Kidney capillary endothelial cell (primary cell): ENCODE measurements at regions not wholly inside any gene's neighbourhood (a gene's known extent, or its start where the extent isn't known, plus 50 kb on each side); places are given as distances from the start of the nearest gene placed in this dataset.

Experiments
- DNase-seq: peaks from one replicate; pipeline ENCODE4 v3.0.0-alpha.2; 2018; ENCODE audit warnings: low spot score

GRCh38 chr1:187433598-187433997, 604.8 kb downstream of the PLA2G4A start:
- no peak for DNase-seq

- DNase-seq, result no peak
Measured at GRCh38 chr1:187442603-187443002, 613.9 kb downstream of the PLA2G4A start.

- DNase-seq, result no peak
Measured at GRCh38 chr1:187443939-187444338, 615.2 kb downstream of the PLA2G4A start.

DNA sequence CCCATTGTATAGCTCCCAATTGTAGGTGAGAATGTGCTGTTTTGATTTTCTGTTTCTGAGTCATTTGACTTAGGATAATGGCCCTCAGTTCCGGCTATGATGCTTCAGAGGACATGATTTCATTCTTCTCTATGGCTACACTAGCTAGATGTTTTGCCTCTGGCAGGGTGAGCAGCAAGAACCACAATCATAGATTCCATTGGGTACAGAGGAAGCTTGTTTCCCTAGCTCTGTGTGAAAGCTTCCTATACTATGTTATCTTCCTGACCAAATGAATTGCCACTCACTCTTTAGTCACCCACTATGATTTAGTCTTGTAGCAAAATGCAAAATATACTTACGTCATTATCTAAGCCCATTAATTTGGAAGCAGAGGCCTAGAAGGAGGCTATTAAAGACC, 616.3 kb downstream of the PLA2G4A start:
- DNase-seq, result no peak

DNA sequence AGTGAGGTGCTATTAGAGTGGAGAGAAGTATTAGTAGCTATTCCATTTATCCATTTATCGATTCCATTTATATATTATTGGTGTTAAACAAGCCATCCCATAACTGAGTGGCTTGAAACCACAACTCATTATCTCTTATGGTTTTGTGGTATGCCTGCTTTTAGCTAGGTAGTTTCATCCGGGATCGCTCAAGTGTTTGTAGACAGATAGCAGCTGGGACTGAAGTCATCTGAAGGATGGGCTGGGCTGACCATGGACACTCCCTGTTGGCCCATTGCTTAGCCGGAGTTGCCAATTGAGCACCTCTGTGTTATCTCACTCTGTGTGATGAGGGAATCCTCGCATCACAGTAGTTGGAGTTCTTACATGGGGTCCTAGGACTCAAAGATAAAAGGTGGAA, 622.5 kb downstream of the PLA2G4A start:
- no peak for DNase-seq

- DNase-seq, result no peak
Measured at GRCh38 chr1:187454010-187454409, 625.3 kb downstream of the PLA2G4A start.

GRCh38 chr1:187456446-187456845, 627.7 kb downstream of the PLA2G4A start:
- no peak for DNase-seq

- DNase-seq, result no peak
Measured at GRCh38 chr1:187460093-187460492, 631.3 kb downstream of the PLA2G4A start.

- no peak for DNase-seq
Measured at GRCh38 chr1:187464320-187464719, 635.6 kb downstream of the PLA2G4A start.

GRCh38 chr1:187465441-187465840, 636.7 kb downstream of the PLA2G4A start:
- DNase-seq, result no peak

GRCh38 chr1:187469836-187470235, 641.1 kb downstream of the PLA2G4A start:
- DNase-seq, result no peak

DNA sequence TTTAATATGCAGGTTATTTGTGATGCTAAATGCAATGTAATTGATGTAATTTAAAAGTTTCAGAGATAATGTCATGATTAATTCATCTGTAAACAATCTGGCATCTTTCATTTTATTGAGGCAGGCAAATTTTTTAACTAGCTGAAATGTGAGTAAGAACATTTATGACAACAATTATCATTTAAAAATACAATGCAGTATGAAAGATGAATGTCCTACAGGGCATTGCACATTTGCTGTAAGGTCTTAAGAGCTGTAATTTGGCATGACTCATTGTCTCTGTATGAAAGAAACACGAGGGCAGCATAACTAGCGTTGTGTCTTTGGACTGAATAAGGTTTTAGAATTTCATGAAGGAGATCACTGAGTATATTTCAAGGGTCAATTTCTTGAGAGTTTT, 642.8 kb downstream of the PLA2G4A start:
- no peak for DNase-seq

GRCh38 chr1:187474336-187474735, 645.6 kb downstream of the PLA2G4A start:
- no peak for DNase-seq

DNA sequence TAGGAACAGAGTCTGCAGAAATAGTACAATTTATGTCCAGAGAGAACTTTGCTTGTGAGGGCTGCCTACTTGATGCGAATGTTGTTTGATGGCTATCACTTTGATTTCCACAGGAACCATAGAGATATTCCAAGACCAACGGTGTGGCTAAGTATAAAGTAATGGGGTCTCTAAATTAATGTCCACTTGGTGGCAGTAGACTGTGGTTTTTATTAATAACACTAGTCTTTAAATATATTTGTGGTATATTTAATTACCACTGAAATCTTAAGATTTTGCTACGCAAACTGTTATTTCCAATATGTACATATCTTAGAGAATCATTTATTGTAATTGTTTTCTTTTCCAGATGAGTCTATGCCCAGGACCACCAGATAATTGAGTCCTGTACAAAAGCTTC, 647.9 kb downstream of the PLA2G4A start:
- DNase-seq, result peak; percentile 1

- DNase-seq, result no peak
Measured at GRCh38 chr1:187477103-187477502, 648.4 kb downstream of the PLA2G4A start.

GRCh38 chr1:187477535-187477934, 648.8 kb downstream of the PLA2G4A start:
- no peak for DNase-seq

- DNase-seq, result no peak
Measured at GRCh38 chr1:187481581-187482148, 652.9 kb downstream of the PLA2G4A start.

GRCh38 chr1:187490266-187490665, 661.5 kb downstream of the PLA2G4A start:
- no peak for DNase-seq

GRCh38 chr1:187491082-187491720, 662.5 kb downstream of the PLA2G4A start:
- no peak for DNase-seq

DNA sequence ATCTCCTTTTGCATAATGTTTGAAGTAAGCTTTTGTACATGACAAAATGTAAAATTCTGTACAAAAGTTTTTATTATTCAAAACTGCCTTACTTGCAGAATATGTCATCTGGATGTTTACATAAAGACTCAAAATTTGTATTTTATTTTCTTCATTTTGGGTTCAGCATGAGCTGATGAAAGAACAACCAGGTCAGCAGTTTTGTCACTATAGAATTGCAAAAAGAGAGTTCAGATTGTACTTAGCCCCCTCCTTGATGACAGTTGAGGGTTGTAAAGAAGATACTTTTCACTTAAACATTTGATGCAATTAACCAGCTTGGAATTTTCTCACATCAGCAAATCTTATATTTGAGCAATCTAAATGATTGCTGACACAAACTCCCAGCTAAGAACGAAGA, 669.3 kb downstream of the PLA2G4A start:
- no peak for DNase-seq

DNA sequence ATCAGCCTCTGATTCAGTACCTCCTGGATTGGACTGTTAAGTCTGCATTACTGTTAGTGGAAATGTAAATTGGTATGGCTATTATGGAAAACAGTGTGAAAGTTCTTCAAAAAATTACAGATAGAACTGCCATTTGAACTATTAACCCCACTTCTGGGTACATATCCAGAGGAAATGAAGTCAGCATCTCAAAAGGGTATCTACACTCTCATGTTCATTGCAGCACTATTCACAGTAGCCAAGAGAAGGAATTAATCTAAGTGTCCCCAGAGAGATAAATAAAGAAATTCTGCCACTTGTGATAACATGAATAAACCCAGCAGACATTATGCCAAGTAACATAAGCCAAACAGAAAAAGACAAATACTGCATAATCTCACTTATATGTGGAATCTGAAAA, 676.0 kb downstream of the PLA2G4A start:
- DNase-seq, result no peak

DNA sequence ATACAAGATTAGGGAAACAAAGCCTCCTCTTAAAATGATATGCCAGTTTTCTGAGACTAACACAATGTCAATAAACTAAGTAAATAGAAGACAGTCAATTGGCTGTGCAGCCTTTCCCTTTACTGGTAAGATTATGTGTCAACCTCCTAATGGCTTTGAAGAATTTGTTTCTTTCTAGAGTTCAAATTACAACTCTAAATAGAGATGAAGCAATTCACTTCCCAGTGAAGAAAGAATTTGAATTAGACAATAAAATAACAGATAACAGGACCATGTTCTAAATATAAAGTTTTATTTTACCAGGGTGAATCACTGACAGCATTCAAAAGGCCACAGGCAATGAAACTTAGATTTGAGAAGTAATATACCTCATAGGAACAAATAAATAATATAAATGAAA, 680.3 kb downstream of the PLA2G4A start:
- no peak for DNase-seq

GRCh38 chr1:187513190-187513589, 684.4 kb downstream of the PLA2G4A start:
- no peak for DNase-seq

- DNase-seq, result no peak
Measured at GRCh38 chr1:187514110-187514509, 685.4 kb downstream of the PLA2G4A start.
